ENCODE measurements at regions not wholly inside any gene's neighbourhood (a gene's known extent, or its start where the extent isn't known, plus 50 kb on each side); places are given as distances from the start of the nearest gene placed in this dataset.

GRCh38 chr2:193679847-193680246 is 1485.1 kb upstream of the TMEFF2 start:
- TF ChIP-seq CTCF (IDR thresholded peaks at IDR 0.05) (no peak), EZH2 (IDR thresholded peaks at IDR 0.05; ENCODE audit: borderline replicate concordance, insufficient read depth, low read depth, low read length, poor library complexity, severe bottlenecking) (no peak)

All from B cell (primary cell).